SK-N-SH treated with all-trans-retinoic acid at 6 μM for 48 hours (cell line): ENCODE measurements at regions not wholly inside any gene's neighbourhood (a gene's known extent, or its start where the extent isn't known, plus 50 kb on each side); places are given as distances from the start of the nearest gene placed in this dataset.

Experiments used
- ATAC-seq: fragments of 200-7000 bp; cut with Tn5 transposase; 3 replicates; pipeline ENCODE4 v1.9.1; 2020; ENCODE audit warnings: mild to moderate bottlenecking, moderate library complexity
- ARNTL ChIP-seq: fragments of 450-650 bp; formaldehyde crosslinking; IDR thresholded peaks from 2 replicates; pipeline ENCODE4 v1.5.0; 2020; ENCODE audit warnings: low read depth, mild to moderate bottlenecking, moderate library complexity, borderline replicate concordance
- ESRRG ChIP-seq: fragments of 250-450 bp; sonication (Bioruptor Pico); IDR thresholded peaks from 2 replicates; pipeline ENCODE4 v1.6.1; 2021; ENCODE audit warnings: mild to moderate bottlenecking
- ISL1 ChIP-seq: fragments of 250-450 bp; sonication (Bioruptor Pico); IDR thresholded peaks from 2 replicates; pipeline ENCODE4 v2.1.2; 2022; ENCODE audit warnings: mild to moderate bottlenecking, moderate library complexity
- RARB ChIP-seq: fragments of 250-450 bp; sonication (Bioruptor Pico); IDR thresholded peaks from 2 replicates; pipeline ENCODE4 v1.8.0; 2021; ENCODE audit warnings: mild to moderate bottlenecking, moderate library complexity
- SNAI2 ChIP-seq: fragments of 250-450 bp; sonication (Bioruptor Pico); IDR thresholded peaks from 2 replicates; pipeline ENCODE4 v1.5.0; 2020; ENCODE audit warnings: mild to moderate bottlenecking, moderate library complexity
- TOX ChIP-seq: fragments of 250-450 bp; sonication (Bioruptor Pico); IDR thresholded peaks from 2 replicates; pipeline ENCODE4 v1.8.0; 2021; ENCODE audit warnings: mild to moderate bottlenecking, moderate library complexity, borderline replicate concordance
- ZC3H10 ChIP-seq: fragments of 250-450 bp; sonication (Bioruptor Pico); IDR thresholded peaks from 2 replicates; pipeline ENCODE4 v1.5.1; 2021; ENCODE audit warnings: mild to moderate bottlenecking, moderate library complexity
- ZFP3 ChIP-seq: fragments of 250-450 bp; sonication (Bioruptor Pico); IDR thresholded peaks from 2 replicates; pipeline ENCODE4 v1.5.0; 2020; ENCODE audit warnings: mild to moderate bottlenecking, moderate library complexity
- ZFP30 ChIP-seq: fragments of 450-650 bp; formaldehyde crosslinking; IDR thresholded peaks from 2 replicates; pipeline ENCODE4 v1.5.0; 2022; ENCODE audit warnings: mild to moderate bottlenecking, moderate library complexity
- ZNF565 ChIP-seq: fragments of 450-650 bp; formaldehyde crosslinking; conservative IDR thresholded peaks from 2 replicates; pipeline ENCODE4 v1.5.0; 2020; ENCODE audit warnings: low read depth, mild to moderate bottlenecking, moderate library complexity
- ZNF70 ChIP-seq: fragments of 450-650 bp; formaldehyde crosslinking; IDR thresholded peaks from 2 replicates; pipeline ENCODE4 v1.5.0; 2020; ENCODE audit warnings: mild to moderate bottlenecking, moderate library complexity
- ZNF8 ChIP-seq: fragments of 450-650 bp; formaldehyde crosslinking; IDR thresholded peaks from 2 replicates; pipeline ENCODE4 v1.5.0; 2020; ENCODE audit warnings: mild to moderate bottlenecking, moderate library complexity
- TF ChIP-seq, protein P1 (sequence below): fragments of 250-450 bp; sonication (Bioruptor Pico); IDR thresholded peaks from 2 replicates; pipeline ENCODE4 v1.8.0; 2021; ENCODE audit warnings: low read depth, mild to moderate bottlenecking, moderate library complexity, borderline replicate concordance
- TF ChIP-seq, protein P2 (sequence below): fragments of 250-450 bp; sonication (Bioruptor Pico); IDR thresholded peaks from 2 replicates; pipeline ENCODE4 v1.5.1; 2020; ENCODE audit warnings: low read depth, mild to moderate bottlenecking, moderate library complexity
- TF ChIP-seq, protein P3 (sequence below): fragments of 250-450 bp; sonication (Bioruptor Pico); IDR thresholded peaks from 2 replicates; pipeline ENCODE4 v1.5.0; 2020; ENCODE audit warnings: mild to moderate bottlenecking, moderate library complexity
- TF ChIP-seq, protein P4 (sequence below): fragments of 250-450 bp; sonication (Bioruptor Pico); IDR thresholded peaks from 2 replicates; pipeline ENCODE4 v1.5.1; 2021; ENCODE audit warnings: mild to moderate bottlenecking, moderate library complexity

DNA sequence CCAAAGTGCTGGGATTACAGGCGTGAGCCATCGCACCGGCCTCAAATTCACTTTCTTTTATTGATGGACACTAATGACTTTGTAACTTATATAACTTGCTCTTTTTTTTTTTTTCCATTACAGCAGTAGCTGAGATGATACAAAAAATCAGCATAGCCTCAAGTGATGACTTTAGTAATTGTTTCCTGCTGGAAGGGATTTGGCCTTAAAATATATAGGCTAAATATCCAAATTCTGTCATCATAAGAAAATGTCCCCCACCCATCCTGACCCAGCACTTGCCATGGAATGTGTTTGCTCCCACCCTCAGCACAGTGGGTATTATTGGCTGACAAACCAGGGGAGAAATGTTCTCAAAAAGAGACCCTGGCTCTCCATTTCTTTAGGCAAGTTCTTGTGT, 1264.1 kb upstream of the AUTS2 start:
- no peak for TF ChIP-seq ZNF565 (CRISPR knock-in tag)
- TF ChIP-seq, protein P1, sequence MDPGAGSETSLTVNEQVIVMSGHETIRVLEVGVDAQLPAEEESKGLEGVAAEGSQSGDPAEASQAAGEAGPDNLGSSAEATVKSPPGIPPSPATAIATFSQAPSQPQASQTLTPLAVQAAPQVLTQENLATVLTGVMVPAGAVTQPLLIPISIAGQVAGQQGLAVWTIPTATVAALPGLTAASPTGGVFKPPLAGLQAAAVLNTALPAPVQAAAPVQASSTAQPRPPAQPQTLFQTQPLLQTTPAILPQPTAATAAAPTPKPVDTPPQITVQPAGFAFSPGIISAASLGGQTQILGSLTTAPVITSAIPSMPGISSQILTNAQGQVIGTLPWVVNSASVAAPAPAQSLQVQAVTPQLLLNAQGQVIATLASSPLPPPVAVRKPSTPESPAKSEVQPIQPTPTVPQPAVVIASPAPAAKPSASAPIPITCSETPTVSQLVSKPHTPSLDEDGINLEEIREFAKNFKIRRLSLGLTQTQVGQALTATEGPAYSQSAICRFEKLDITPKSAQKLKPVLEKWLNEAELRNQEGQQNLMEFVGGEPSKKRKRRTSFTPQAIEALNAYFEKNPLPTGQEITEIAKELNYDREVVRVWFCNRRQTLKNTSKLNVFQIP = no peak
- ATAC-seq = no peak

DNA sequence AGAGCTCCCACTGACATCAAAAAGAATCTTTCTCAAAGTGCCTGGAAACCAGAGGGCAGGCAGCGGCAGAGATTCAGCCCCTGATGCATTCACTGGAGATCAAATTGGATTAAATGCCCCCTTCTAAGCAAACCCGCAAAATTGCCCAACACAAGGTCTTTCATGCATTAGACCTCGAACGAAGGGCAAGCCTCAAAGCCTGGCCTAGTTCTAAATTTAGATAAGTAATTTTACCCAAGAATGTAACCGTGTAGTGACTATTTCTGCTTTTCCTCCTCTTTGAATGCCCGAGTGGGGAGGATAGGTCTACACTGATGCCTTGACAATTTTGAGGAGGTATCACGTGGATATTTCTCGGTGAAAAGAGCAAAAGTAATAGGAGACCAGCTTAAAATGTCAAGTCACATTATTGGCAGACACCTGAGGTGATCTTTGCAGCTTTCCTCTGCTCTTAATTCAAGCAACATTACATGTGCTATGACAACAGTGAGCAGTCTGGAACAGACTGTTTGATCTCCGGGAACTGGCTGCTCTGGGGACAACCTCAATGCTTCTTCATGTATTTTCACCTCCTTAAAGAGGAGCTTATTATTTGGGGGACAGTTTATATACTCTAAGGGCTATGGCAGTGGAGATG, 1263.5 kb upstream of the AUTS2 start:
- ATAC-seq = no peak

DNA sequence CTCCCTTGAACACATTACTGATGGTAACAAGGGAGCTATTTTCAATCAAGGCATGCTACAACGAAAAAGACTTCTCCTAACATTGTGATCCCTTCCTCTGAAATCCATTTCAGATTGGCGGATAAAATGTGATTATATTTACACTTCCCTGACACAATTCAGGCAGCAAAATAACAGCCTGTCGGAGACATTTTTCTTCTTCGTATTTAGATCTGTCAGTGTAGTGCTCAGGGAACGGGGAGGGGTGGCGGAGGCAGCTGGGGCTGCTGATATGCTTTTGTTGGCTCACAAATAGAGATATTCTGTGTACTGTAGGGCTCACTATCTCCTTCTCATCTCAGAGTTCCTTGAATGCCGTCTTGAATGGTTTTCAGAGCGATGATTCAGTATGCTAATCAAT, 1261.7 kb upstream of the AUTS2 start:
- TF ChIP-seq ZNF8 (no peak), RARB (no peak), ZC3H10 (CRISPR knock-in tag) (no peak)
- TF ChIP-seq, protein P2, sequence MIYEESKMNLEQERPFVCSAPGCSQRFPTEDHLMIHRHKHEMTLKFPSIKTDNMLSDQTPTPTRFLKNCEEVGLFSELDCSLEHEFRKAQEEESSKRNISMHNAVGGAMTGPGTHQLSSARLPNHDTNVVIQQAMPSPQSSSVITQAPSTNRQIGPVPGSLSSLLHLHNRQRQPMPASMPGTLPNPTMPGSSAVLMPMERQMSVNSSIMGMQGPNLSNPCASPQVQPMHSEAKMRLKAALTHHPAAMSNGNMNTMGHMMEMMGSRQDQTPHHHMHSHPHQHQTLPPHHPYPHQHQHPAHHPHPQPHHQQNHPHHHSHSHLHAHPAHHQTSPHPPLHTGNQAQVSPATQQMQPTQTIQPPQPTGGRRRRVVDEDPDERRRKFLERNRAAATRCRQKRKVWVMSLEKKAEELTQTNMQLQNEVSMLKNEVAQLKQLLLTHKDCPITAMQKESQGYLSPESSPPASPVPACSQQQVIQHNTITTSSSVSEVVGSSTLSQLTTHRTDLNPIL (CRISPR knock-in tag) = no peak
- TF ChIP-seq, protein P3, sequence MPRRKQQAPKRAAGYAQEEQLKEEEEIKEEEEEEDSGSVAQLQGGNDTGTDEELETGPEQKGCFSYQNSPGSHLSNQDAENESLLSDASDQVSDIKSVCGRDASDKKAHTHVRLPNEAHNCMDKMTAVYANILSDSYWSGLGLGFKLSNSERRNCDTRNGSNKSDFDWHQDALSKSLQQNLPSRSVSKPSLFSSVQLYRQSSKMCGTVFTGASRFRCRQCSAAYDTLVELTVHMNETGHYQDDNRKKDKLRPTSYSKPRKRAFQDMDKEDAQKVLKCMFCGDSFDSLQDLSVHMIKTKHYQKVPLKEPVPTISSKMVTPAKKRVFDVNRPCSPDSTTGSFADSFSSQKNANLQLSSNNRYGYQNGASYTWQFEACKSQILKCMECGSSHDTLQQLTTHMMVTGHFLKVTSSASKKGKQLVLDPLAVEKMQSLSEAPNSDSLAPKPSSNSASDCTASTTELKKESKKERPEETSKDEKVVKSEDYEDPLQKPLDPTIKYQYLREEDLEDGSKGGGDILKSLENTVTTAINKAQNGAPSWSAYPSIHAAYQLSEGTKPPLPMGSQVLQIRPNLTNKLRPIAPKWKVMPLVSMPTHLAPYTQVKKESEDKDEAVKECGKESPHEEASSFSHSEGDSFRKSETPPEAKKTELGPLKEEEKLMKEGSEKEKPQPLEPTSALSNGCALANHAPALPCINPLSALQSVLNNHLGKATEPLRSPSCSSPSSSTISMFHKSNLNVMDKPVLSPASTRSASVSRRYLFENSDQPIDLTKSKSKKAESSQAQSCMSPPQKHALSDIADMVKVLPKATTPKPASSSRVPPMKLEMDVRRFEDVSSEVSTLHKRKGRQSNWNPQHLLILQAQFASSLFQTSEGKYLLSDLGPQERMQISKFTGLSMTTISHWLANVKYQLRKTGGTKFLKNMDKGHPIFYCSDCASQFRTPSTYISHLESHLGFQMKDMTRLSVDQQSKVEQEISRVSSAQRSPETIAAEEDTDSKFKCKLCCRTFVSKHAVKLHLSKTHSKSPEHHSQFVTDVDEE (CRISPR knock-in tag) = no peak
- TF ChIP-seq, protein P4, sequence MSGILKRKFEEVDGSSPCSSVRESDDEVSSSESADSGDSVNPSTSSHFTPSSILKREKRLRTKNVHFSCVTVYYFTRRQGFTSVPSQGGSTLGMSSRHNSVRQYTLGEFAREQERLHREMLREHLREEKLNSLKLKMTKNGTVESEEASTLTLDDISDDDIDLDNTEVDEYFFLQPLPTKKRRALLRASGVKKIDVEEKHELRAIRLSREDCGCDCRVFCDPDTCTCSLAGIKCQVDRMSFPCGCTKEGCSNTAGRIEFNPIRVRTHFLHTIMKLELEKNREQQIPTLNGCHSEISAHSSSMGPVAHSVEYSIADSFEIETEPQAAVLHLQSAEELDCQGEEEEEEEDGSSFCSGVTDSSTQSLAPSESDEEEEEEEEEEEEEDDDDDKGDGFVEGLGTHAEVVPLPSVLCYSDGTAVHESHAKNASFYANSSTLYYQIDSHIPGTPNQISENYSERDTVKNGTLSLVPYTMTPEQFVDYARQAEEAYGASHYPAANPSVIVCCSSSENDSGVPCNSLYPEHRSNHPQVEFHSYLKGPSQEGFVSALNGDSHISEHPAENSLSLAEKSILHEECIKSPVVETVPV (CRISPR knock-in tag) = no peak
- no peak for ATAC-seq

More for the DNA sequence above, 1263.5 kb upstream of the AUTS2 start:
- TF ChIP-seq ZNF565 (CRISPR knock-in tag) (no peak), ZFP30 (CRISPR knock-in tag) (no peak), ISL1 (CRISPR knock-in tag) (no peak), ARNTL (CRISPR knock-in tag) (no peak)
- TF ChIP-seq, protein P4 (CRISPR knock-in tag) = no peak
- TF ChIP-seq, protein P3 (CRISPR knock-in tag) = no peak

DNA sequence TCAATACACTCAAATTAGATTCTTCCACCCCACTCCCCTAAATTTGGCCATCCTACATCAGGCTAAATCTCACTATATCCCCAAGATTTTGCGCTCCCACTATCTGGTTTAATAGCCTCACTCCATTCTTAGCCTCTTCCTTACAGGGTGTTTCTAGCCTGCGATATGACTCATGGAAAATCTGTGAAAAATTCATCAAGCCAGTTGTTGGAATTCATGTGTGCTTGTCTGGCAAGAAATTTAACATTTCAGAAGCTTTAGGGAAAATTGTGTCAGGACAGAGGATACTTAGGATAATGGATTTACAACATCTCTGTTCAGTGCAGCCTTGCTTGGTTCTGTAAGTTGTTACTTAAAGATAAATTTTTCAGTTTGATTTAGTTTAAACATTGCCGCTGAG, 1249.9 kb upstream of the AUTS2 start:
- ATAC-seq = no peak
- TF ChIP-seq ZNF70 (CRISPR knock-in tag) = no peak
- TF ChIP-seq, protein P3 (CRISPR knock-in tag) = no peak
- no peak for TF ChIP-seq TOX (CRISPR knock-in tag)
- no peak for TF ChIP-seq SNAI2 (CRISPR knock-in tag)
- TF ChIP-seq ESRRG (CRISPR knock-in tag) = no peak
- TF ChIP-seq, protein P4 (CRISPR knock-in tag) = no peak
- no peak for TF ChIP-seq ZFP3 (CRISPR knock-in tag)
- TF ChIP-seq, protein P2 (CRISPR knock-in tag) = no peak
- TF ChIP-seq RARB = no peak
- TF ChIP-seq ZFP30 (CRISPR knock-in tag) = no peak
